ENCODE measurements at regions not wholly inside any gene's neighbourhood (a gene's known extent, or its start where the extent isn't known, plus 50 kb on each side); places are given as distances from the start of the nearest gene placed in this dataset.
"Not testable (repeated sequence)": the region's sequence is repeated elsewhere in the genome, so short reads cannot be mapped to it uniquely, and the experiment has no call there.

DNA sequence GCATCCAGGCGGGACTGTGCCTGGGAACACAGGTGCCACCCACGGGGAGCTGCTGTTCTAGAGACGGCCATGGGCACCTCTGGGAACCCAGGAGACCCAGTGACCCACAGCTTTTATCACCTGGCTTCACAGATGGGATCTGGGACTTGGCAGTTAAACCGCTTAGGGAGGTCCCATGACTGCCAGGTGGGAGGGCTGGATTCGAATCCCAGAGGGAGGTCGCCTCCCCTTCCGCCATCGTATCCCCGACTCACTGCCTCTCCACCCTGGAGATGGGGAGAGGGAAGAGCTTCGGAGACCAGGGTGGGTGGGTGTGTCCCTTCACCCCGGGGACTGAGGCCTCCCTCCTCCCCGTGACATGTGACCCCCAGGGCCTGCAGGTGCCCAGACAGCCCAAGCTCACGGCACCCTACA lies 169.4 kb downstream of the RTP5 start:
- no peaks in the 10 kb centered on the region for H3K27me3 ChIP-seq (ENCODE audit: control insufficient read depth, insufficient read depth, low read length)
- no peak for DNase-seq
- no peak for ATAC-seq (ENCODE audit: low read depth in 2 of 2)

DNA sequence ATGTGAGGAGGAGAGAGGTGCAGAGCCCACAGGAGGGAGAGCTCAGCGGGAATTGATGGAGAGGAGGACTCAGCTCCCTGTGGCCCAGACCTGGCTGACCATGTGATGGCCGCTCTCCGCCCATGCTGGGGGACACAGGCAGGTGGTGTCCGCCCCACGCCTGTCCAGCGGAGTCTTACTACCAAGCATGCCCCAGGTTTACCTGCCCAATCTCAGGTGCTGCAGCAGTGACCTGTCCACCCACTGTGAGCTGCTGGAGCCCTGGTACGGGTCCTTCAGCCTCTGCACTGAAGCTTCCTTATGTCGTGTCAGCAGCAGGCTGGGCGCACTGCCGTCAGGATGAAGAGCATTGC lies 170.8 kb downstream of the RTP5 start:
- Histone ChIP-seq H3K4me3 (ENCODE audit: low read depth, low read length) (no peak overlapping the region), H3K9me3 (ENCODE audit: control insufficient read depth in 2 of 2, low read length in 2 of 2) (no peaks in the 10 kb centered on the region), H3K4me1 (ENCODE audit: control insufficient read depth, insufficient read depth, low read length, poor library complexity, severe bottlenecking) (no peaks in the 10 kb centered on the region), H3K27me3 (ENCODE audit: control insufficient read depth, insufficient read depth, low read length) (no peaks in the 10 kb centered on the region), H3K27ac (ENCODE audit: insufficient read depth, low read length, poor library complexity, severe bottlenecking) (no peak overlapping the region), H3K36me3 (ENCODE audit: control insufficient read depth, insufficient read depth, low read length) (no peaks in the 10 kb centered on the region)
- ATAC-seq (ENCODE audit: low read depth in 2 of 2) (no peak), DNase-seq (no peak)
- H3K4me1 Mint-ChIP-seq, result peaks cover 0 to 8% (median 5%) of the 10 kb centered on the region in 4 donors
- no peaks in the 10 kb centered on the region for H3K36me3 Mint-ChIP-seq
- peaks cover 0 to 4% (median 0%) of the 10 kb centered on the region in 7 donors for H3K9me3 Mint-ChIP-seq
- H3K27me3 Mint-ChIP-seq, result peaks cover 45% of the 10 kb centered on the region
- H3K4me3 Mint-ChIP-seq, result no peak overlapping the region
- H3K27ac Mint-ChIP-seq, result no peak overlapping the region

More for the DNA sequence above, 169.4 kb downstream of the RTP5 start:
- Histone ChIP-seq H3K36me3 (ENCODE audit: control insufficient read depth, insufficient read depth, low read length) (no peaks in the 10 kb centered on the region), H3K4me1 (ENCODE audit: control insufficient read depth, insufficient read depth, low read length, poor library complexity, severe bottlenecking) (no peaks in the 10 kb centered on the region), H3K4me3 (ENCODE audit: low read depth, low read length) (no peak overlapping the region), H3K9me3 (ENCODE audit: control insufficient read depth in 2 of 2, low read length in 2 of 2) (no peaks in the 10 kb centered on the region), H3K27ac (ENCODE audit: insufficient read depth, low read length, poor library complexity, severe bottlenecking) (no peak overlapping the region)
- Mint-ChIP-seq H3K9me3 (peaks cover 0 to 5% (median 0%) of the 10 kb centered on the region in 7 donors), H3K27me3 (peaks cover 42% of the 10 kb centered on the region), H3K4me3 (no peak overlapping the region), H3K27ac (peak overlapping the region in 1 of 3 donors; percentile 46), H3K4me1 (peaks cover 0 to 9% (median 5%) of the 10 kb centered on the region in 4 donors), H3K36me3 (no peaks in the 10 kb centered on the region)

DNA sequence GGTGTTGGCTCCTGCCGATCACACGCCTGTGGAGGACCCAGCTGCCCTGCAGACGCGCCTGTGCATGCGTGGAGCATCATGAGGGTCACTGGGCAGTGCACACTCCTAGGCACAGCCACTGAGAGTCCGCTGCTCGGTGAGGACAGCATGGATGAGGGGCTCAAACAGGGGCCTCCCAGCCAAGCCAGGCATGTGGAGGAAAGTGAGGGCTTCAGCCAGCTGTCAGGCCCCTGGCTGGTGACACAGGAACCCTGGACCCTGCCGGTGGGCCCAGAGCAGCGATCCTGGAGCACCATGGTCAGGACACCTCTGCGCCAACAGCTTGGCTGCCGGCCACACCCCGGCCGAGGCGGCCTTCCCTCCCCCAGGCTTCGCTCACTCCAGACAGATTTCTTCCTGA lies 171.2 kb downstream of the RTP5 start:
- ATAC-seq (ENCODE audit: low read depth in 2 of 2) (no peak), DNase-seq (no peak)
- Mint-ChIP-seq H3K4me3 (no peak overlapping the region), H3K4me1 (peaks cover 0 to 8% (median 5%) of the 10 kb centered on the region in 4 donors), H3K27me3 (peaks cover 45% of the 10 kb centered on the region), H3K36me3 (no peaks in the 10 kb centered on the region), H3K9me3 (peaks cover 0 to 4% (median 0%) of the 10 kb centered on the region in 7 donors), H3K27ac (no peak overlapping the region)
- Histone ChIP-seq H3K4me1 (ENCODE audit: control insufficient read depth, insufficient read depth, low read length, poor library complexity, severe bottlenecking) (no peaks in the 10 kb centered on the region), H3K27ac (ENCODE audit: insufficient read depth, low read length, poor library complexity, severe bottlenecking) (no peak overlapping the region), H3K36me3 (ENCODE audit: control insufficient read depth, insufficient read depth, low read length) (no peaks in the 10 kb centered on the region), H3K4me3 (ENCODE audit: low read depth, low read length) (no peak overlapping the region), H3K27me3 (ENCODE audit: control insufficient read depth, insufficient read depth, low read length) (no peaks in the 10 kb centered on the region), H3K9me3 (ENCODE audit: control insufficient read depth in 2 of 2, low read length in 2 of 2) (no peaks in the 10 kb centered on the region)

GRCh38 chr2:242041816-242042215 lies 172.3 kb downstream of the RTP5 start:
- peaks cover 48% of the 10 kb centered on the region for H3K27me3 Mint-ChIP-seq
- no peak for DNase-seq
- no peaks in the 10 kb centered on the region for H3K36me3 ChIP-seq (ENCODE audit: control insufficient read depth, insufficient read depth, low read length)
- no peaks in the 10 kb centered on the region for H3K9me3 ChIP-seq (ENCODE audit: control insufficient read depth in 2 of 2, low read length in 2 of 2)
- no peaks in the 10 kb centered on the region for H3K4me1 ChIP-seq (ENCODE audit: control insufficient read depth, insufficient read depth, low read length, poor library complexity, severe bottlenecking)
- no peak overlapping the region for H3K27ac ChIP-seq (ENCODE audit: insufficient read depth, low read length, poor library complexity, severe bottlenecking)
- H3K27me3 ChIP-seq (ENCODE audit: control insufficient read depth, insufficient read depth, low read length), result no peaks in the 10 kb centered on the region
- no peak for ATAC-seq (ENCODE audit: low read depth in 2 of 2)
- no peak overlapping the region for H3K27ac Mint-ChIP-seq
- no peak overlapping the region for H3K4me3 Mint-ChIP-seq
- peaks cover 0 to 8% (median 4%) of the 10 kb centered on the region in 4 donors for H3K4me1 Mint-ChIP-seq
- H3K9me3 Mint-ChIP-seq, result peaks cover 0 to 4% (median 0%) of the 10 kb centered on the region in 7 donors
- H3K4me3 ChIP-seq (ENCODE audit: low read depth, low read length), result no peak overlapping the region
- no peaks in the 10 kb centered on the region for H3K36me3 Mint-ChIP-seq

DNA sequence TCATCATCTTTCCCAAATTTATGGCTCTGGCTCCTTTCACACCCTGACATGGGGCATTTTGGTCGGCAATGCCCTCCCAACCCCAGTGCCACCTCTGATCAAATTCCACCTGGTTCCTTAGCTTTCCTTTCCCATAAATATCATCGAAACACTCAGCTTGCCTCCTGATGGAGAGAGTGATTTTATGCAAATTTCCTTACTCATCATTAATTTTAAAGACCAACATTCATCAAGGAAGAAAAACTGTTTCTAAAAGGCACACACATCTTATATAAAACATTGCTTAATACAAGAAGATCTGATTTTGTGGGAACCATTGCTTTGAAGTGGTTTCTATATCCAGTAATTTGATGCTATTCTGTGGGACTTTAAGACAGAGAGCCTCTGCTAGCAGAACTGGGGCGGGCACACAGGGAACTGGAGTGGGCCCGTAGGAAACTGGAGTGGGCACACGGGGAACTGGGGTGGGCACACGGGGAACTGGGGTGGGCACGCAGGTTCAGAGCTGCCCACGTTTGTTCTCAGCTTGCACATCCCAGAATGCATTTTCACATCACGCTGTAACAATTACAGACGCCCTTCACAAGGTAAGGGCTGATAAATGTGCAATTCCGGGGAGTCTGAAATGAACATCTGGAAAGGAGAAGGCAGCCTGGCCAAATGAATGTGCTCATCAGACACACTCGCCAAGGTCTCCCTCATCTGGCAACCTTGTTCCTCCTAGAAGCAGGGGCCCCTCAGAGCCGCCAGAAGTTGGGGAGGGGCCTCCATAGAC lies 174.2 kb downstream of the RTP5 start:
- Mint-ChIP-seq H3K27me3 (peaks cover 39% of the 10 kb centered on the region), H3K9me3 (peaks cover 0 to 4% (median 0%) of the 10 kb centered on the region in 7 donors), H3K4me1 (peaks cover 0 to under 1% (median 0%) of the 10 kb centered on the region in 4 donors), H3K4me3 (no peak overlapping the region), H3K36me3 (no peaks in the 10 kb centered on the region), H3K27ac (no peak overlapping the region)
- H3K4me3 ChIP-seq (ENCODE audit: low read depth, low read length), result no peak overlapping the region
- no peak for ATAC-seq (ENCODE audit: low read depth in 2 of 2)
- DNase-seq, result no peak
- H3K9me3 ChIP-seq (ENCODE audit: control insufficient read depth in 2 of 2, low read length in 2 of 2), result no peaks in the 10 kb centered on the region
- no peak overlapping the region for H3K27ac ChIP-seq (ENCODE audit: insufficient read depth, low read length, poor library complexity, severe bottlenecking)
- H3K4me1 ChIP-seq (ENCODE audit: control insufficient read depth, insufficient read depth, low read length, poor library complexity, severe bottlenecking), result no peaks in the 10 kb centered on the region
- no peaks in the 10 kb centered on the region for H3K27me3 ChIP-seq (ENCODE audit: control insufficient read depth, insufficient read depth, low read length)
- no peaks in the 10 kb centered on the region for H3K36me3 ChIP-seq (ENCODE audit: control insufficient read depth, insufficient read depth, low read length)

GRCh38 chr2:242044313-242044590 lies 174.7 kb downstream of the RTP5 start:
- H3K4me3 Mint-ChIP-seq, result peak overlapping the region in 1 of 4 donors; percentile 32
- no peaks in the 10 kb centered on the region for H3K9me3 ChIP-seq (ENCODE audit: control insufficient read depth in 2 of 2, low read length in 2 of 2)
- peaks cover 43% of the 10 kb centered on the region for H3K27me3 Mint-ChIP-seq
- no peak for DNase-seq
- no peaks in the 10 kb centered on the region for H3K36me3 Mint-ChIP-seq
- H3K4me1 Mint-ChIP-seq, result no peaks in the 10 kb centered on the region
- no peak for ATAC-seq (ENCODE audit: low read depth in 2 of 2)
- H3K27ac ChIP-seq (ENCODE audit: insufficient read depth, low read length, poor library complexity, severe bottlenecking), result no peak overlapping the region
- no peak overlapping the region for H3K27ac Mint-ChIP-seq
- H3K4me1 ChIP-seq (ENCODE audit: control insufficient read depth, insufficient read depth, low read length, poor library complexity, severe bottlenecking), result no peaks in the 10 kb centered on the region
- no peak overlapping the region for H3K4me3 ChIP-seq (ENCODE audit: low read depth, low read length)
- no peaks in the 10 kb centered on the region for H3K36me3 ChIP-seq (ENCODE audit: control insufficient read depth, insufficient read depth, low read length)
- H3K27me3 ChIP-seq (ENCODE audit: control insufficient read depth, insufficient read depth, low read length), result no peaks in the 10 kb centered on the region
- H3K9me3 Mint-ChIP-seq, result peaks cover 0 to 6% (median 0%) of the 10 kb centered on the region in 7 donors

GRCh38 chr2:242045596-242046144 lies 176.1 kb downstream of the RTP5 start:
- H3K4me3 ChIP-seq (ENCODE audit: low read depth, low read length); H3K36me3 Mint-ChIP-seq; H3K9me3 ChIP-seq (ENCODE audit: control insufficient read depth in 2 of 2, low read length in 2 of 2); H3K27ac Mint-ChIP-seq; H3K27me3 ChIP-seq (ENCODE audit: control insufficient read depth, insufficient read depth, low read length); ATAC-seq (ENCODE audit: low read depth in 2 of 2); H3K27ac ChIP-seq (ENCODE audit: insufficient read depth, low read length, poor library complexity, severe bottlenecking); H3K4me3 Mint-ChIP-seq; H3K36me3 ChIP-seq (ENCODE audit: control insufficient read depth, insufficient read depth, low read length); H3K4me1 ChIP-seq (ENCODE audit: control insufficient read depth, insufficient read depth, low read length, poor library complexity, severe bottlenecking); DNase-seq; H3K9me3 Mint-ChIP-seq; H3K4me1 Mint-ChIP-seq: not testable (repeated sequence)
- H3K27me3 Mint-ChIP-seq, result peaks cover 57% of the 10 kb centered on the region
